ENCODE measurements at regions not wholly inside any gene's neighbourhood (a gene's known extent, or its start where the extent isn't known, plus 50 kb on each side); places are given as distances from the start of the nearest gene placed in this dataset.
"Not testable (repeated sequence)": the region's sequence is repeated elsewhere in the genome, so short reads cannot be mapped to it uniquely, and the experiment has no call there.

DNA sequence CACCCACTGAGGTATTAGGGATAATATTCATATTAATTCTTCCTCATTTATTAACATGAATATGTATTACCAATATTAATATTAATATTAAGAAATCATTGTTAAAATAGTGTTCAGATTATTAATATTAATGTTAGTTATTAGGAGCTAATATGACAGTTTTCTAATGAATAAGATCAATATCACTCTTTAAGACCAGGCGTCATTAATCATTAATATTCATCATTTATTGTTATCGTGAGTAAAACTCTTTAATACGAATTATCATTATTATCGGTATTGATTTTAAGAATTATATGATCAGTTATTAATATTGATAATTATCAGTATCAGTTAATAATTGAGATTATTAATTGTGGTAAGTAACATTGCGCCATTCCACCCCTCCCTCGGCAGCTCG lies 101.0 kb upstream of the HMX1 start:
- not testable (repeated sequence) for DNase-seq (ENCODE audit: low read depth)

DNA sequence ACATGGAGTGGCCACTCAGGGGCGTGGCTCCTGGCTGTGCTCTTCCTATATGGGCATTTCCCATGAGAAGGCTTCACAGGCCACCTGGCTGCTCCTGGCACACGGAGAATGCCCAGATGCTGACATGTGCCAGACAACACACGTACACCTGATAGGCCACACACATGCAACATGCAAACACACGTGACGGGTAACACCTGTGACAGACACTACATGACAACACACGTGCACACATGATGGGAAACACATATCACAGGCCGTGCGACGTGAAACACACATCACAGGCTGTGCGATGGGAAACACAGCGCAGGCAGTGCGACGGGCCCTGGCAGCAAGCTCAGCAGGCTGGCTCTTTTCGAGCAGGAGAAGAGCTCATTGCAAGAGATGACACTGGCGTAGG lies 94.3 kb upstream of the HMX1 start:
- not testable (repeated sequence) for DNase-seq (ENCODE audit: low read depth)

DNA sequence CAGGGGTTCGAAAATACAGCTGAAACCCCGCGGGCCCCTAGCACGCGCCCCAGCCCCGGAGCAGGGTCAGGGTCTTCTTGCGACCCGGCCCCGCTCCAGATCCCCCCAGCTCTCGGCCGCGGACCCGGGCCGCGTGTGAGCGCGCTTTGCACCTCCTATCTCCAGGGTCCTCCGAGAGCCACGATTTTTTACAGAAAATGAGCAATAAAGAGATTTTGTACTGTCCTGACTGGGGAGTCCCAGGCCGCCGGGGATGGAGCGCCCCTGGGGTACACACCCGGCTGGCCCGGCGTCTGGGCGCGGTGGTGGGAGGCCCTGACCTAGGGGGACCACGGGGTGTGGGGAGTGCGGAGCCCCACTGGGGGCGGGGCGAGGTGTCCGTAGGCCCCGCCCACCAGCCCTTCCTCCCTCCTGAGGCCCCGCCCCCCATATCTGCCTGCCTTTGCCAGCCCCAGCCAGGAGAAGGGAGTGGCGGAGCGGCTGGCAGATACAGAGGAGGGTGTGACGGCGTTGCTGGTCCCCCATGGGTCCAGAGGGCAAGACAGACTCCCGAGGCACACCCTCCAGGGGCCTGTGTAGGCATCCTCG lies 92.7 kb upstream of the HMX1 start:
- DNase-seq (ENCODE audit: low read depth): not testable (repeated sequence)

DNA sequence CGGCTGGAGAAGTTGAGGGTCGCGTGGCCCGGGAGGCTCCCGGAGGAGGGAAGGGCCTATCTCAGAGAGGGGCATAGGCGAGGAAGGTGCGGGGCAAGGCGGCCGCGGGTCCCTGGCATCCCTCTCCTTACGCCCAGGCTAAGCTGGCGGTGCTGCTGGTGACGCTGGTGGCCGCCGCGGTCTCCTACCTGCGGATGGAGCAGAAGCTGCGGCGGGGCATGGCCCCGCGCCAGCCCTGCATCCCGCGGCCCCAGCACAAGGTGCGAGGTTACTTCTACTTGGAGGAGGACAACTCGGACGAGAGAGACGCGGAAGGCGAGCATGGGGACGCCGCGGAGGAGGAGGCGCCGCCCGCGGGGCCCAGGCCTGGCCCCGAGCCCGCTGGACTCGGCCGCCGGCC lies 91.9 kb upstream of the HMX1 start:
- not testable (repeated sequence) for DNase-seq (ENCODE audit: low read depth)

DNA sequence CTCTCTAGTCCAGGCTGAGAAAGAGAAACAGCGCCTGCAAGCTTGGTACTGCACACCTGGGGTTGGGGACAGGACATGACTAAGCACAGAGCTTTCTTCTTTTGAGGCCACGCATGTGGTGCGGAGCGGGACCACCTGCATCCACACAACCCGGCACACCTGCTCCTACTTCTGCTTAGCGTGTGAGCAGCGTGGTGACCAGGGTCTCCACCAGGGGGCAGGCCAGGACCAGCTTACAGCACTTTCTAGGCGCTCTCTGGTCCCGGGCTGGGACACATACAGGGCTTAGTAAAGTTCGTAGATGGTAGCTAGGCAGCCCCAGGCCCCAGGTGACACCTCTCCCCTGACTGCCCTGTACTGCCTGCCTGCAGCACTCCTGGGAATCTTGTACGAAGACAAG lies 89.7 kb upstream of the HMX1 start:
- DNase-seq (ENCODE audit: low read depth): peak; percentile 0

DNA sequence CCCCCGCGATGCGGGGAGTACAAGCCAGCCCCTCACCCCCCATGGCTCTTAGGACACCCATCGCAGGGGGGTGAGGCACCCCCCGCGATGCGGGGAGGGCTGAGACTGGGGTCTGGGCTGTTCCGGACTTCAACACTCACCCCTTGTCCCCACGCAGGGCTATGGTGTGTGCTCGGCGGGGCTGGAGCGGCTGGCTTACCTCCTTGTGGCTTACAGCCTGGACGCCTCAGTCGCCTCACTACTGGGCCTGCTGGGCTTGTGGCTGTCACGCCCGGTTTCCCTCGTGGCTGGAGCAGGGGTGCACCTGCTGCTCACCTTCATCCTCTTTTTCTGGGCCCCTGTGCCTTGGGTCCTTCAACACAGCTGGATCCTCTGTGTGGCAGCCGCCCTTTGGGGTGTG lies 87.8 kb upstream of the HMX1 start:
- DNase-seq (ENCODE audit: low read depth): not testable (repeated sequence)

DNA sequence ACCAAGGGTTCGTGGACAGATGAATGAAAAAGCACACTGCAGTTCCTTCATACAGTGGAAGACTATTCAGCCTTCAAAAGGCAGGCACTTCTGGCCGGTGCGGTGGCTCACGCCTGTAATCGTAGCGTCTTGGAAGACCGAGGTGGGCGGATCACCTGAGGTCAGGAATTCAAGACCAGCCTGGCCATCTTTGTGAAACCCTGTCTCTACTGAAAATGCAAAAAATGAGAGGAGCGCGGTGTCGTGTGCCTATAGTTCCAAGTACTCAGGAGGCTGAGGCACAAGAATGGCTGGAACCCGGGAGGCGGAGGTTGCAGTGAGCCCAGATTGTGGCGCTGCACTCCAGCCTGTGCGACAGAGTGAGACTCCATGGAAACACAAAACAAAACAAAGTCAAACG lies 82.4 kb upstream of the HMX1 start:
- DNase-seq (ENCODE audit: low read depth): not testable (repeated sequence)

DNA sequence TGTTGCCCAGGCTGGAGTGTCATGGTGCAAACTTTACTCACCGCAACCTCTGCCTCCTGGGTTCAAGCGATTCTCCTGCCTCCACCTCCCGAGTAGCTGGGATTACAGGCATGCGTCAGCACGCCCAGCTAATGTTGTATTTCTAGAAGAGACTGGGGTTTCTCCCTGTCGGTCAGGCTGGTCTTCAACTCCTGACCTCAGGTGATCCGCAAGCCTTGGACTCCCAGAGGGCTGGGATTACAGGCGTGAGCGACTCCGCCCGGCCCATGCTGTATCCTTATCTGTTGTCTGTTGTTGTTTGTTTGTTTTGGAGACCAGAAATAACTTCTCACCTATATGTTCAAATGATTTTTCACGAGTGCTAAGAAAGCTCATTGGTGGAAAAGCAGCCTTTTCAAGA lies 81.2 kb upstream of the HMX1 start:
- not testable (repeated sequence) for DNase-seq (ENCODE audit: low read depth)

DNA sequence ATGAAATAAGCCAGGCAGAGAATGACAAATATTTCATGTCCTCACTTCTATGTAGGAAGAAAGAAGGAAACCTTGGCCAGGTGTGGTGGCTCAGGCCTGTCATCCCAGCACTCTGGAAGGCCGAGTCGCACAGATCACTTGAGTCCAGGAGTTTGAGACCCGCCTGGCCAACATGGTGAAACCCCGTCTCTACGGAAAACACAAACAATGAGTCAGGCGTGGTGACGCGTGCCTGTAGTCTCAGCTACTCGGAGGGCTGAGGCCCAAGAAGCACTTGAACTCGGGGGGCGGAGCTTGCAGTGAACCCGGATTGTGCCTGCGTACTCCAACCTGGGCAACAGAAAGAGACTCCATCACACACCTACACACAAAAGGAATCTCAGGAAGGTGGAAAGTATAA lies 80.5 kb upstream of the HMX1 start:
- not testable (repeated sequence) for DNase-seq (ENCODE audit: low read depth)

DNA sequence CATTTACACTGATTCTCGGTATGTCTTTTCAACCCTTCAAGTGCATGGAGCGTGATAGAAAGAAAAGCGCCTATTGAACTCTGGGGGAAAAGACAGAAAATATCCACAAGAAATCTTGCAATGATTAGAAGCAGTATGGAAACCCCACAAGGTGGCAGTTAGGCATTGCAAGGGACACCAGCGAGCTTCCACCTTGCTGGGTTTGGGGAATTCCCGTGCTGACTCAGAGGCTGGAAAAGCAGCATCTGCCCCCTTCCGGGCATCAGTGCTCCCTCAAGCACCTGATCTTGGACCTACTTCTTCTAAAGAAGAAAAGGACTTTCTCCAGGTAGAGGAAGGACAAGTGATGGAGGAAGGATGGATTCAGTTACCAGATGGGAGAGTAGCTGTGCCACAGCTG lies 73.9 kb upstream of the HMX1 start:
- DNase-seq (ENCODE audit: low read depth): not testable (repeated sequence)

DNA sequence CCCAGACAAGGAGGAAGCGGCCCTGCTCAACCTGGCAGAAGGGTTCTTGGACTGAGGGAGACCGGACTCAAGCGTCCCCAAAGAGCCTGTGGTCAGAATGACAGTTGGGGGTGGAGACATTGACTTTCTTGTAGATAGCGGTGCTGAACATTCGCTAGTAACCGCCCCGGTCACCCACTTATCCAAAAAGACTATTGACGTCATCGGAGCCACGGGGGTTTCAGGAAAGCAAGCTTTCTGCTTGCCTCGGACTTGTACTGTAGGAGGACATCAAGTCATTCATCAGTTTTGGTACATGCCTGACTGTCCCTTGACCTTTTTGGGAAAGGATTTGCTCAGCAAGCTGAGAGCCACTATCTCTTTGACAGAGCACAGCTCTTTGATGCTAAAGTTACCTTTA lies 71.7 kb upstream of the HMX1 start:
- not testable (repeated sequence) for DNase-seq (ENCODE audit: low read depth)

DNA sequence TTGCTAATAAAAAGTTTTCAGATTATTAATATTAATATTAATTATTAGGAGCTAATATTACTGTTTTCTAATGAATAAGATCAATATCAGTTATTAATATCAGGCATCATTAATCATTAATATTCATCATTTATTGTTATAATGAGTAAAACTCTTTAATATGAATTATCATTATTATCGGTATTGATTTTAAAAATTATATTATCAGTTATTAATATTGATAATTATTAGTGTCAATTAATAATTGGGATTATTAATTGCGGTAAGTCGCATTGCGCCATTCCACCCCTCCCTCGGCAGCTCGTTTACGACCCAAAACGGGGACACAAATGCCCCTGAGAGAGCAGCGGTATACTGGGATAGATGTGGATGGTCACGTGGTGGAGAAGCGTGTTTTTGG lies 70.4 kb upstream of the HMX1 start:
- not testable (repeated sequence) for DNase-seq (ENCODE audit: low read depth)

DNA sequence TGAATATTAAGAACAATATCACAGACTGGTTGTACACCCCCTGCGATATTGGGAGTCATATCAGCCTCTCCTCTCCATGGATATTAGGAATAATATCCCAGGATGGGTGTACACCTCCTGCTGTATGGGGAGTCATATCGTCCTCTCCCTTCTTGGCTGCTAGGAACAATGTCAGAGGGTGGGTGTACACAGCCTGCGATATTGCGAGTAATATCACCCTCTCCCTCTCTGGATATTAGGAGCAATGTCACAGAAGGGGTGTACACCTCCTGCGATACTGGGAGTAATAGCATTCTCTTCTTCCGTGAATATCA lies 69.8 kb upstream of the HMX1 start:
- not testable (repeated sequence) for DNase-seq (ENCODE audit: low read depth)

DNA sequence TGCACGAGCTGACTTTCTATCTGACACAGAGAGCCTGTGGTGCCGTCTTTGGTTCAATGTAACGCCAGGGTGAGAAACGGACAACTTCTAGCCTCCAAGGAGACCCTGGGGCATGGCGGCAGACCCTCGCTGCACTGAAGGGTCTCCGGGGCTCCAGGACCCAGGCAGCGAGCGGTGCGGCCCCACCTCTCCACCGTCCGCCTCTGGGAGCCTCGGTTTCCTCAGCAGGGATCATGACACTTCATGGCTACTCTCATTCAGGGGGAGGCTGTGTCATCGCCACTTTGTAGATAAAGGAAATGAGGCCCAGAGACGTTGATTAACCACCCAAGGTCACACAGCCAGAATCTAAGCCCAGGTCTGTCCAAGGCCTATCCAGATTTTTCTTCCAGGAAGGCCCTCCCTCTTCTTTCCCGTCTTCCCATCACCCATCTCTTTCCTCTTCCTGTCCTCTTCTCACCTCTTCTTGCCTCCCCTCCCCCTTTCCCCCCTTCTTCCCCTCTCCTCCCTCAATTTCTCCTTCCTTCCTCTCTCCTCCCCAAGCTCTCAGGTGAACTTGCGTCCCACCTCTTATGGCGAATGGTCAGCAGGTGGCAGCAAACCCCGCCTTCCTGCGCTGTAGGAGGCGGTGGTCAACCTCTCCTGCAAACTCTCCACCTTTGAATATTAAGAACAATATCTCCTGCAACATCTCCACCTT lies 69.3 kb upstream of the HMX1 start:
- no peak for DNase-seq (ENCODE audit: low read depth)

DNA sequence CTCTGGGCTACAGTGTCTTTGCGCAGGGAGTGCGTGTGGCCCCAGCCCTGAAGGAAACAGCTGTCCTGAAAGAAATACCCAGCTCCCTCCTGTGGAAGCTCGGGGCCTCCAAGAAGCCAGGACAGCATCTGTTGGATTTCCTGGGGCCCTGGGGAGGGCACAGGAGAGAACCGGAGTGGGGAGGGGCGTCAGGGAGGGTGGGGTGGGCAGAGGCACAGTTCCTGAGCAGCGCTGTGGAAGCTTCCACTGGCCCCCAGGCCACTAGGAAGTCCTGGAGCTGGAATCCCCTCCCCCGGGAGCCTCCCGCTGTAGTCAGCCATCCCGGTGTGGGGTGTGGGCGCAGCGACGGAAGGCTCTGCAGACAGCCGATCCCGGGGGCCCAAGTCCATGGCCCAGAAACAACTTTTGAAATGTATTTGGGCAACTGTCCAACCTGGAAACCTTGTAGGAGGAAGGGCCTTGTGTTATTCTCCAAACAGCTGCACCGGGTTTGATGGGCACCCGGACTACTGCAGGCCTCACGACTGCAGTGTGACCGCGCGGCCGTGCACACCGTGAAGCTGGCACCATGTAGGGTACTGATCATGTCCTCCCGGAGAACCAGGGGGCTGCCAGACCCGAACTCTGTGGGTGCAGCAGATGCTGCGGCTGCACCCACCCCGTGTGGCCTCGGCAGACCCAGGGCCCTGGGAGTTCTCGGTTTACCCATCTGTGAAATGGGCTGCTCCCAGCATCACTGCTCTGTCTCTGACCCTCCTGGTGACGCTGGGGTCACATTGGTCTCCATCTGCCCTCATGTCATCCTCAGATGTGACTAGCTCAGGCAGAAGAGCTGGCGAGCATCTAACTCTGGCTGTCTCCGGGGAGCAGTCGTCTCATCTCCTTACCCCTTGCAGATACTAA lies 68.5 kb upstream of the HMX1 start:
- DNase-seq (ENCODE audit: low read depth): no peak

DNA sequence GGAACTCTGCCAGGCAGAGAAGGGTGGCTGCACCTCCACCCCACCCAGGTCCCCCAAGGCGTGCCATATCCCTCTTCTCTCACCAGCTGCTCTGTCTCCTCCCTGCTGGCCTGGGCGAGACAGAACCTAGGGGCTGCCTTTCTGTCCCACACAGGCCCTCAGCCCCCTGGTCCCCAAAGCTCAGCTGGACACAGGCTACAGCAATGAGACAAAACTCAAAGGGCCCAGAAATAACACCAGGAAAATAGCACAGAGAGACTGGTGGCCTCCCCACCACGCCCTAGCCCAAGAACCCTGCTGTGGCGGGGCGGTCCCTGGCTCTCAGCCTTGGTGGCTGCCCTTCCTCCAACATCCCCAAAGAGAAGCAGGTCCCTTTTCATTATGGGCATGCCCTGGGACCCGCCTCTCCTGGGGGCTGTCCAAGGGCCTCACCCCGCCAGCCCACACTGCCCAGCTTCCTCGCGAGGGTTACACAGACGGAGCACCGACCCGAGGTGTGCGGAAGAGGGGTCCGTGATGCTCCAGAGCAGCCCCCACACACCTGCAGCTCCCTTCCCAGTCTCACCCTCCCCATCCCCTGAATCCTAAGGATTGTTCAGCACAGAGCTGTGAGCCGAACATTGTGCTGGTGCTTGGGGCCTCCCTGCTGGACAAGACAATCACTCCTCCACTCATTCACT lies 67.7 kb upstream of the HMX1 start:
- no peak for DNase-seq (ENCODE audit: low read depth)

DNA sequence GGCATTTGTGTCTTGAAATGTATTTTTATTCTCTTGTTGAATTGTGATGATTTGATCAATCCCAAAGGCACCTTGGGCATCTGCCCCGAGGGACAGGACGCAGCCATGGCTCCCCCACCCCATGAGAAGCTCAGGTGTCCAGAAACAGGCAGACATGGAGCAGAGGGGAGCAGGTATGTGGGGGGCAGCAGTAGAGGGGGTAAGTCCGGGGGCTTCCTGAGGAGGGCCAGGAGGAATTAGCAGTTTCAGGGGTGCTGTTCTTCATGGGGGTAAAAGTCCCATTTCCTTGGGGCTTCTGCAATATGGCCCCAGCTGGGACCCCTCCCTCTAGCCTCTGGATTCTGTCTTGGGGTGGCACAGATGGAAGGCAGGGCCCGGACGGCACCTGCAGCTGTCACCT lies 67.0 kb upstream of the HMX1 start:
- no peak for DNase-seq (ENCODE audit: low read depth)

DNA sequence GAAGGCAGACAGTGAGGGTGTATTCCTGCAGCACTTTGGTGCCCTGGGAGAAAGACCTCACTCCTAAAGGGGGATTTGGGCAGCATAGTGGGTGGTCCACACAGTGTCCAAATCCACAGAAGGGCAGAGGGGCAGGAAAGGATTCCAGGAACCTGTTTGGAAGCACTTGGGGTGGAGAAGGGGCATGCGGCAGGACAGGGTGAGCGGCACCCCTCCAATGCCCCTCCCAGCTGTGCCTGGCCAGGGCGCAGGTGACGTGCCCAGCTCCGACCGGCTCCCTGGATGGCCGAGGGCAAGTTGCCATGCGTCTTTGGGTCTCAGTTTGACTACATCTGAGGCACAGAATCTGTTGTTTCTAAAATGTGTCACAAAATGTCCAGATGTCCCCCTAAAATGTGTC lies 66.5 kb upstream of the HMX1 start:
- DNase-seq (ENCODE audit: low read depth): no peak

DNA sequence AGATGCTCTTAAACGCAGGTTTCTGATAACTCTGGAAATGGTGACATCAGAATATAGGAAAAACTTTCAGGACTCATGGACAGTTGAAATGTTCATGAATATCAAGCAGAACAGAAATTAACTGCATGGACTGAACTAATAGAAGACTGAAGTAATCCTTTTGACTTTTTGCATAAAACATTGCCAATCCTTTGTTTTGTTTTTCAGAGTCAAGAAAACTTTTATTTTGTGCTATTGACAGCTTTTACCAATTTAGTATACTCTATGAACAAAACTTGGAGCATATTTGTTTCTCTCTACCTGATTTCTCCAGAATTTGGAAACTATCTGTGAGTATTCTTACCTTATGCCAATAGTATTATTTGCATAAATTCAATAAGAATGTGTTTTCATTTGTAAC lies 61.2 kb upstream of the HMX1 start:
- no peak for DNase-seq (ENCODE audit: low read depth)

DNA sequence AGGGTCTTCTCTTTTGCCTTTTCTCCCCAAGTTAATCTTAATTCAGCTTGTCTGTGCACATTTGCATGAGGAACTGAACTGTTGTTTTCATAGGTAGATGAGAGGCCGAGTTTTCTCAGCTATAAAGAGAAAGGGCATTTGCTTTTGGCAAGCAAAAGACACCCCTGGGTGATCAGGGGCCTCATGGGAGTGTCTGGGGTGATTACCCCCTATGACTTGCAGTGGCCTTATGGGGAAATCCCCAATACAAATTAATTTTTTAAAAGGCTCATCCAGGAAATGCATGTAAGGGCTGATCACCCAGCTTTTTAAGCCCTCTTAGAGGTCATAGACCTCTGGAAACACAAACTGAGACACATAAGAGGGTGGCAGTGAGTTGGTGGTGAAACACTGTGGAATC lies 56.4 kb upstream of the HMX1 start:
- DNase-seq (ENCODE audit: low read depth): no peak

DNA sequence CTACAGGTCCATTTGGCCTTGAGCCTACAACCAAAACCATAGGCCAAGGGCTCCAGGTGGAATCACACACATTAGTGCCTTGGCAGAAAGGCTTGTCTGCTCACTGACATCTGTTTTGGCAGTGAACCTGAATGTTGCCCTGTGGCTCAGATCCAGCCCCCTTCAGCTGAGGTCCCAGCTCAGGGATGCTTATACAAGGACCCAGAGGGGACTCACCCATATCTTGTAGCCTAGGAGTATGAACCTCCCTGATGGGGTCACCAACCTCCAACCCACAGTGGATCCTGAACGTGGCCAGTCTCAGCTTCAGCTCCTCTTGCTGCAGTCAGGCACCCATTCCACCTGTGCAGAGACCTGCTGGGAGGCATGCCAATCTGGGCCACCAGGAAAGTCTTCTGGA lies 50.8 kb upstream of the HMX1 start:
- no peak for DNase-seq (ENCODE audit: low read depth)

DNA sequence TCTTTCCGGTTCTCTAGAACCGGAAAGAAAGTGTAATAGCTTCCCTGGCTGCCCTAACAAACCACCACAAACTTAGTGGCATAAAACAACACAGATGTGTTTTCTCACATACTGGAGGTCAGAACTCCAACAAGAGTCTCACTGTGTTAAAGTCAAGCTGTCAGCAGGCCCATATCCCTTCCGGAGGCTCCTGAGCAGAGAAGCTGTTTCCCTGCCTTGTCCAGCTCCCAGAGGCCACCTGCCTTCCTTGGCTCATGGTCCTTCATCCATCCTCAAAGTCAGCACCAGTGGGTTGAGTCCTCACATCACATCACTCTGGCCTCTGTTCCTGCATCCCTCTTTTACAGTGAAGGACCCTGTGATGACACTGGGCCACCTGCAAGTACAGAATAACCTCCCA lies 49.8 kb upstream of the HMX1 start:
- DNase-seq (ENCODE audit: low read depth): no peak

All from fibroblast of the conjunctiva (primary cell).